PFSK-1 (cell line): ENCODE measurements at regions not wholly inside any gene's neighbourhood (a gene's known extent, or its start where the extent isn't known, plus 50 kb on each side); places are given as distances from the start of the nearest gene placed in this dataset.

Experiments used
- FOXP2 ChIP-seq: optimal IDR thresholded peaks from 2 replicates; pipeline ENCODE3; 2011; ENCODE audit warnings: borderline replicate concordance, control low read depth, inconsistent platforms; ENCODE audit not compliant: insufficient read depth; ENCODE audit errors: extremely low read length, extremely low read depth
- POLR2AphosphoS5 ChIP-seq: IDR thresholded peaks from 2 replicates; pipeline ENCODE4 v1.6.1; 2012; ENCODE audit warnings: low read depth, mild to moderate bottlenecking, control low read depth, low read length, moderate library complexity
- SIN3A ChIP-seq: IDR thresholded peaks from 2 replicates; pipeline ENCODE4 v1.6.1; 2012; ENCODE audit warnings: mild to moderate bottlenecking, low read length, moderate library complexity, borderline replicate concordance; ENCODE audit not compliant: insufficient read depth
- TAF1 ChIP-seq: IDR thresholded peaks from 2 replicates; pipeline ENCODE4 v1.6.1; 2012; ENCODE audit warnings: low read length, control low read depth, borderline replicate concordance; ENCODE audit not compliant: insufficient read depth
- TF ChIP-seq, protein P1 (sequence below), 2 experiments: IDR thresholded peaks; 2 replicates each; pipeline versions ENCODE4 v1.6.1 to v1.8.0; 2011 to 2012; ENCODE audit warnings: low read depth in 2 of 2, low read length in 2 of 2, control low read depth in 1 of 2, inconsistent platforms in 1 of 2, mild to moderate bottlenecking in 1 of 2, moderate library complexity in 1 of 2; ENCODE audit not compliant: insufficient read depth in 1 of 2

DNA sequence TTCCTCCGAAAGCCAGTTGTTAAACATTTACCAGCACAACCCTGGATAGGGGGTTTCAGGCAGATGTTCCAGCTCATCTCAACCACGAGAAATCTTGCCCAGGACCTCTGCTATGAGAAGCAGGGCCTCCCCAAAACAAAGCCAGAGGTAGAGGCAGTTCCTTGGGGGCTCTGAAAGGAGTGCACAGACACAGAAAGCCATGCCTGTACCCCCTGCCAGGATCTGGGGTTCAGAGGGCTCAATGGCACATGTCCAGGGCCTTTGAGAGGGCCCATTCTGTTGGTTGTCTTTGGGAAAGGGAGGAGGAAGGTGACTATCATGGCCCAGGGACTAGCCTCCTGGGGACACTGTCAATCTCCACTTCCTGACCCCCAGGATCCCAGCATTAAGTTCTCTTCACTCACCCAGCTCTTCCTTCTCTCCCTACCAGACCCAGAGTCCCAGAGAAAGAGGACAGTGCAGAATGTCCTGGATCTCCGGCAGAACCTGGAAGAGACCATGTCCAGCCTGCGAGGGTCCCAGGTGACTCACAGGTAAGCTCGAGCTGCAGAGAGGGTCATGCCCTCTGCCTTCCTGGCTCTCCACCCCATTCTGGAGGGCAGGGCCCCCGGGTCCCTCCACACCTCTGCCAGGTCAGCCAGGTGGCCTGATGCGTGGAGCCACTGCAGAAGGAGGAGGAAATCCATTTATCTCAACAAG is 116.4 kb upstream of the IPO9 start:
- TF ChIP-seq SIN3A: no peak
- TF ChIP-seq, protein P1, sequence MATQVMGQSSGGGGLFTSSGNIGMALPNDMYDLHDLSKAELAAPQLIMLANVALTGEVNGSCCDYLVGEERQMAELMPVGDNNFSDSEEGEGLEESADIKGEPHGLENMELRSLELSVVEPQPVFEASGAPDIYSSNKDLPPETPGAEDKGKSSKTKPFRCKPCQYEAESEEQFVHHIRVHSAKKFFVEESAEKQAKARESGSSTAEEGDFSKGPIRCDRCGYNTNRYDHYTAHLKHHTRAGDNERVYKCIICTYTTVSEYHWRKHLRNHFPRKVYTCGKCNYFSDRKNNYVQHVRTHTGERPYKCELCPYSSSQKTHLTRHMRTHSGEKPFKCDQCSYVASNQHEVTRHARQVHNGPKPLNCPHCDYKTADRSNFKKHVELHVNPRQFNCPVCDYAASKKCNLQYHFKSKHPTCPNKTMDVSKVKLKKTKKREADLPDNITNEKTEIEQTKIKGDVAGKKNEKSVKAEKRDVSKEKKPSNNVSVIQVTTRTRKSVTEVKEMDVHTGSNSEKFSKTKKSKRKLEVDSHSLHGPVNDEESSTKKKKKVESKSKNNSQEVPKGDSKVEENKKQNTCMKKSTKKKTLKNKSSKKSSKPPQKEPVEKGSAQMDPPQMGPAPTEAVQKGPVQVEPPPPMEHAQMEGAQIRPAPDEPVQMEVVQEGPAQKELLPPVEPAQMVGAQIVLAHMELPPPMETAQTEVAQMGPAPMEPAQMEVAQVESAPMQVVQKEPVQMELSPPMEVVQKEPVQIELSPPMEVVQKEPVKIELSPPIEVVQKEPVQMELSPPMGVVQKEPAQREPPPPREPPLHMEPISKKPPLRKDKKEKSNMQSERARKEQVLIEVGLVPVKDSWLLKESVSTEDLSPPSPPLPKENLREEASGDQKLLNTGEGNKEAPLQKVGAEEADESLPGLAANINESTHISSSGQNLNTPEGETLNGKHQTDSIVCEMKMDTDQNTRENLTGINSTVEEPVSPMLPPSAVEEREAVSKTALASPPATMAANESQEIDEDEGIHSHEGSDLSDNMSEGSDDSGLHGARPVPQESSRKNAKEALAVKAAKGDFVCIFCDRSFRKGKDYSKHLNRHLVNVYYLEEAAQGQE (IDR thresholded peaks at IDR 0.05; ENCODE audit: insufficient read depth in 1 of 2, low read depth in 2 of 2, low read length in 2 of 2): no peak
- TF ChIP-seq FOXP2: no peak
- no peak for TF ChIP-seq POLR2AphosphoS5
- TF ChIP-seq TAF1: no peak

DNA sequence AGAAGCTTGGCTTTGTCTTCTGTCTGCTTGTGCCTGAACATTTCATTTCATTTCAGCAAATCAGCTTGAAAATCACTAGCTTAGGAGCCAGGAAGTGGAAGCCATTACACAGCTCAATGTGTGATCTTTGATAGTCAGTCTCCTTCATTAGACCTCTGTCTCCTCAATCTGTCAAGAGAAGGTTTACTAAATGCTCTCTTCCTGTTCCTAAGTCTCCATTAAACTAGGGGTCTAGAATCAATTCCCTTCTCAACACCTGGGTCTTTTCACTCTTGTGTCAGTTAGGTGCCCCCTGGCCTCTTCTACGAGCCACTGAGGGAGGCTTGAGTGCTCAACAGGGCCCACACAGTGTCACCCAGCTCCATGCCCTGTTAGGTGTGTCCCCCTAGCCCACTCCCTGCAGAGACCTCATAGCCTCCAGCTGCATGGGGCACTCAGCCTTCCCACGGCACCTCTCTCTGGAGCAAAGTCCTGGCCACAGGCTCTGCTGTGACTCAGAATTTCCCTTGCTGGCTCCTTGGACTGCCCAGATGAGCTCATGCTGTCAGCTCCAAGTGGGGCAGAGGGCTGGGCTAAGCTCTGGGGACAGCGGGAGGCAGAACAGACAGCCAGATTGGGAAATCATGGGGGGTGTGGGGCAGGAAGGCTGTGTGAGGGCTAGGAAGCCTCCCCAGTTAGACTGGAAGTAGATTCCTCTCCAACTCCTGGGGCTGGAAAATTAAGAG is 115.7 kb upstream of the IPO9 start:
- TF ChIP-seq, protein P1 (IDR thresholded peaks at IDR 0.05; ENCODE audit: insufficient read depth in 1 of 2, low read depth in 2 of 2, low read length in 2 of 2): peak in 1 of 2 experiments; percentile 50; a peak in 1 of 4 replicates
- no peak; the same call in 1 of the 2 replicates for TF ChIP-seq TAF1

GRCh38 chr1:201714542-201715329 is 114.2 kb upstream of the IPO9 start:
- no peak for TF ChIP-seq SIN3A
- peak; percentile 22 for TF ChIP-seq FOXP2

DNA sequence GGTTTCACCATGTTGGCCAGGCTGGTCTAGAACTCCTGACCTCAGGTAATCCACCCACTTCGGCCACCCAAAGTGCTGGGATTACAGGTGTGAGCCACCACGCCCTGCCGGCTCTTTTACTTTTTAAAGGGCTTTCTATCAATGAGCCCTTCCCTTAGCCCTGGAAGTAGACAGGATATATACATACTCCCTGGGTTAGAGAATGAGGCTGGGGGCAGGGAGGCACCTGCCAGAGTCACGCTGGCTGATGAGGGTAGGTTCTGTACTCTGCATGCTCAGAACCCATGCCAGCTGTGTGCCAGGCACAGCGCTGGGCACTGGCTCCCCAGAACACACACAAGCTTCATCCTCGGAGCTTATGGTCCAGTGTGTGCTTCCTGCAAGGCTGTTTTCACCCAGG is 113.6 kb upstream of the IPO9 start:
- TF ChIP-seq POLR2AphosphoS5 (no peak), TAF1 (no peak)
- TF ChIP-seq, protein P1 (IDR thresholded peaks at IDR 0.05; ENCODE audit: insufficient read depth in 1 of 2, low read depth in 2 of 2, low read length in 2 of 2): no peak

GRCh38 chr1:201715801-201716741 is 112.9 kb upstream of the IPO9 start:
- TF ChIP-seq SIN3A: no peak
- TF ChIP-seq, protein P1 (IDR thresholded peaks at IDR 0.05; ENCODE audit: insufficient read depth in 1 of 2, low read depth in 2 of 2, low read length in 2 of 2): no peak
- TF ChIP-seq FOXP2: no peak
- TF ChIP-seq POLR2AphosphoS5: no peak
- TF ChIP-seq TAF1: no peak
